HCT116 (cell line): ENCODE measurements at regions not wholly inside any gene's neighbourhood (a gene's known extent, or its start where the extent isn't known, plus 50 kb on each side); places are given as distances from the start of the nearest gene placed in this dataset.

Experiments
- ATAC-seq: fragments of 200-7000 bp; cut with Tn5 transposase; 2 replicates; pipeline ENCODE4 v1.9.1; 2020; ENCODE audit warnings: mild to moderate bottlenecking, moderate library complexity
- BruUV-seq: library from RNA; stranded (reverse); fragments of 400-500 nt; replicated peaks from 2 replicates; lab custom pipeline; 2021; lab: Mats Ljungman, UMichigan
- CTCF ChIA-PET: fragments of 300-600 bp; sonication (Branson Sonifier 250); formaldehyde crosslinking; loops from one replicate; lab custom pipeline; 2021; ENCODE audit warnings: antibody characterized with exemption; lab: Charles Lee
- POLR2A ChIA-PET: fragments of 300-600, 350-600 bp; sonication (Branson Sonifier 250); formaldehyde crosslinking; loops from one replicate; lab custom pipeline; 2021; ENCODE audit warnings: antibody characterized with exemption; lab: Charles Lee
- RAD21 ChIA-PET, 2 experiments: fragments of 300-600 bp; sonication (Branson Sonifier 250); formaldehyde crosslinking; loops; one replicate each; lab custom pipeline; 2023; ENCODE audit warnings: low total read pairs in 2 of 2; ENCODE audit not compliant: uncharacterized antibody in 2 of 2, unreplicated experiment in 2 of 2, low non-redundant PET in 1 of 2; lab: Charles Lee
- DNase-seq: peaks from one replicate; pipeline ENCODE4 v3.0.0-alpha.2; 2010; ENCODE audit warnings: low read depth, low spot score
- H2AFZ ChIP-seq: fragments of 200-600 bp; shearing (Covaris generic), sonication (generic); 2 replicates; pipeline ENCODE4 v1.6.1; 2017; ENCODE audit warnings: low read depth, mixed run types, mixed read lengths, antibody characterized with exemption, low read length; ENCODE audit not compliant: poor library complexity, severe bottlenecking
- H3K27ac ChIP-seq: 2 replicates; pipeline ENCODE4 v1.5.1; 2012; ENCODE audit warnings: low read depth, low read length
- H3K27me3 ChIP-seq: fragments of 200-600 bp; sonication (generic); 2 replicates; pipeline ENCODE4 v1.6.1; 2016; ENCODE audit warnings: mixed run types, low read length, mixed read lengths; ENCODE audit not compliant: insufficient read depth
- H3K36me3 ChIP-seq, 2 experiments: fragments of 200-500 bp in 1 of 2; fragments of 200-600 bp in 1 of 2; sonication (Bioruptor generic) in 1 of 2; sonication (generic) in 1 of 2; 2 replicates each; pipeline versions ENCODE4 v1.5.1 to v1.6.1; 2014 to 2016; ENCODE audit warnings: low read length in 2 of 2, inconsistent platforms in 1 of 2, mixed read lengths in 1 of 2, mixed run types in 1 of 2; ENCODE audit not compliant: insufficient read depth in 2 of 2, control insufficient read depth in 1 of 2
- H3K4me1 ChIP-seq, 2 experiments: fragments of 200-600 bp in 1 of 2; sonication (generic) in 1 of 2; 2 replicates each; pipeline versions ENCODE4 v1.5.1 to v1.6.1; 2012 to 2017; ENCODE audit warnings: low read length in 2 of 2, inconsistent platforms in 1 of 2, mild to moderate bottlenecking in 1 of 2, mixed read lengths in 1 of 2, mixed run types in 1 of 2, moderate library complexity in 1 of 2; ENCODE audit not compliant: insufficient read depth in 2 of 2, control insufficient read depth in 1 of 2
- H3K4me2 ChIP-seq: fragments of 200-600 bp; sonication (generic); 2 replicates; pipeline ENCODE4 v1.6.1; 2017; ENCODE audit warnings: mixed run types, low read length, mixed read lengths
- H3K4me3 ChIP-seq, 2 experiments: fragments of 200-600 bp in 1 of 2; sonication (generic) in 1 of 2; replicated peaks in 1 of 2; 2 replicates each; pipeline ENCODE4 v1.5.1; 2011 to 2016; ENCODE audit warnings: low read length in 2 of 2, control low read depth in 1 of 2, low read depth in 1 of 2, mild to moderate bottlenecking in 1 of 2, mixed read lengths in 1 of 2, mixed run types in 1 of 2
- H3K79me2 ChIP-seq: fragments of 200-600 bp; sonication (generic); 2 replicates; pipeline ENCODE4 v1.6.1; 2017; ENCODE audit warnings: mild to moderate bottlenecking, mixed run types, low read length, moderate library complexity, mixed read lengths; ENCODE audit not compliant: insufficient read depth
- H3K9ac ChIP-seq: fragments of 200-600 bp; sonication (generic); 2 replicates; pipeline ENCODE4 v1.6.1; 2016; ENCODE audit warnings: low read length, mixed read lengths
- H3K9me2 ChIP-seq: fragments of 200-600 bp; sonication (generic), shearing (Covaris generic); 2 replicates; pipeline ENCODE4 v1.6.1; 2017; ENCODE audit warnings: mixed run types, mild to moderate bottlenecking, moderate library complexity; ENCODE audit not compliant: insufficient read depth
- H3K9me3 ChIP-seq, 2 experiments: fragments of 200-500 bp in 1 of 2; fragments of 200-600 bp in 1 of 2; sonication (Bioruptor generic) in 1 of 2; sonication (generic) in 1 of 2; 2 replicates each; pipeline ENCODE4 v1.6.1; 2014 to 2017; ENCODE audit warnings: low read length in 2 of 2, mixed read lengths in 2 of 2, inconsistent platforms in 1 of 2, low read depth in 1 of 2, mild to moderate bottlenecking in 1 of 2, mixed run types in 1 of 2, moderate library complexity in 1 of 2; ENCODE audit not compliant: control insufficient read depth in 1 of 2, insufficient read depth in 1 of 2
- H4K20me1 ChIP-seq: fragments of 200-600 bp; sonication (generic), shearing (Covaris generic); 2 replicates; pipeline ENCODE4 v1.6.1; 2017; ENCODE audit warnings: mixed run types, mild to moderate bottlenecking, moderate library complexity; ENCODE audit not compliant: insufficient read depth
- ATF3 ChIP-seq: IDR thresholded peaks from 2 replicates; pipeline ENCODE4 v1.6.1; 2012
- CBX3 ChIP-seq: IDR thresholded peaks from 2 replicates; pipeline ENCODE4 v1.6.1; 2012; ENCODE audit warnings: low read depth
- CEBPB ChIP-seq: IDR thresholded peaks from 2 replicates; pipeline ENCODE4 v1.6.1; 2012; ENCODE audit warnings: low read depth
- CTCF ChIP-seq, 3 experiments: fragments of 200-600 bp in 1 of 3; sonication (generic) in 1 of 3; IDR thresholded peaks in 2 of 3; conservative IDR thresholded peaks in 1 of 3; 2 replicates each; pipeline ENCODE4 v1.5.1; 2012 to 2017; ENCODE audit warnings: low read depth in 2 of 3, low read length in 2 of 3, antibody characterized with exemption in 1 of 3, borderline replicate concordance in 1 of 3, control low read depth in 1 of 3, mild to moderate bottlenecking in 1 of 3, mixed read lengths in 1 of 3, mixed run types in 1 of 3, moderate library complexity in 1 of 3; ENCODE audit not compliant: insufficient read depth in 1 of 3
- ELF1 ChIP-seq: IDR thresholded peaks from 2 replicates; pipeline ENCODE4 v1.6.1; 2012; ENCODE audit warnings: low read depth, borderline replicate concordance
- EZH2phosphoT487 ChIP-seq: fragments of 200-600 bp; IDR thresholded peaks from 2 replicates; pipeline ENCODE4 v1.6.1; 2018; ENCODE audit warnings: antibody characterized with exemption, borderline replicate concordance
- FOSL1 ChIP-seq: IDR thresholded peaks from 2 replicates; pipeline ENCODE4 v1.6.1; 2012; ENCODE audit warnings: low read depth
- POLR2A ChIP-seq: IDR thresholded peaks from 2 replicates; pipeline ENCODE4 v1.7.0; 2011; ENCODE audit warnings: borderline replicate concordance; ENCODE audit not compliant: insufficient read depth, insufficient read length; ENCODE audit errors: extremely low read depth
- TCF7L2 ChIP-seq: IDR thresholded peaks from 2 replicates; pipeline ENCODE4 v1.7.0; 2011; ENCODE audit warnings: borderline replicate concordance, inconsistent platforms; ENCODE audit not compliant: insufficient read depth, insufficient read length; ENCODE audit errors: extremely low read depth
- YY1 ChIP-seq: IDR thresholded peaks from 2 replicates; pipeline ENCODE4 v1.6.1; 2011; ENCODE audit warnings: low read length, low read depth, moderate library complexity, mild to moderate bottlenecking; ENCODE audit not compliant: insufficient replicate concordance; ENCODE audit errors: extremely low read depth
- intact Hi-C: fragments of 100-400 bp; cut with micrococcal nuclease; formaldehyde crosslinking; loops from 2 replicates; pipeline ENCODE4 v1.10.0; 2022

GRCh38 chr4:18938343-18939099, 917.0 kb upstream of the LCORL start:
- intact Hi-C loops: no loop called here
- BruUV-seq: no TSS peak
- CTCF ChIA-PET: no interaction called here

More at GRCh38 chr4:18938343-18939099, 917.0 kb upstream of the LCORL start:
- Histone ChIP-seq H3K4me3 (no peak overlapping the region), H4K20me1 (no peaks in the 10 kb centered on the region), H3K4me1 (no peaks in the 10 kb centered on the region), H3K36me3 (no peaks in the 10 kb centered on the region), H3K79me2 (no peaks in the 10 kb centered on the region), H3K9ac (no peak overlapping the region), H3K9me3 (no peaks in the 10 kb centered on the region), H3K27me3 (no peaks in the 10 kb centered on the region), H3K9me2 (no peaks in the 10 kb centered on the region), H2AFZ (no peak overlapping the region), H3K4me2 (no peak overlapping the region), H3K27ac (no peak overlapping the region)
- ATAC-seq (no peak), DNase-seq (no peak)
- TF ChIP-seq CEBPB: no peak
- no peak for TF ChIP-seq CBX3
- no peak for TF ChIP-seq ATF3
- TF ChIP-seq FOSL1: no peak
- no peak for TF ChIP-seq CTCF (IDR thresholded peaks at IDR 0.05 in 2 of 3, conservative IDR thresholded peaks at IDR 0.05 in 1 of 3; ENCODE audit: borderline replicate concordance in 1 of 3, insufficient read depth in 1 of 3, low read depth in 2 of 3, low read length in 2 of 3)
- TF ChIP-seq ELF1: no peak
- no peak for TF ChIP-seq YY1
- TF ChIP-seq POLR2A: no peak
- TF ChIP-seq TCF7L2: no peak
- TF ChIP-seq EZH2phosphoT487: no peak
- ChIA-PET RAD21 (no interaction called here), POLR2A (no interaction called here)
